ENCODE measurements at regions not wholly inside any gene's neighbourhood (a gene's known extent, or its start where the extent isn't known, plus 50 kb on each side); places are given as distances from the start of the nearest gene placed in this dataset.
"Not testable (repeated sequence)": the region's sequence is repeated elsewhere in the genome, so short reads cannot be mapped to it uniquely, and the experiment has no call there.

GRCh38 chr21:7947422-7947821, 2574.0 kb upstream of the TPTE start:
- Histone ChIP-seq H3K27me3 (ENCODE audit: insufficient read depth, low read depth, low read length) (no peaks in the 10 kb centered on the region), H3K27ac (ENCODE audit: low read length) (no peak overlapping the region), H4K20me1 (ENCODE audit: insufficient read depth) (no peaks in the 10 kb centered on the region), H3K9me2 (ENCODE audit: insufficient read depth, low read length) (no peaks in the 10 kb centered on the region), H3K9ac (ENCODE audit: low read length) (no peak overlapping the region), H3K79me2 (replicated peaks; ENCODE audit: insufficient read depth, low read length) (no peaks in the 10 kb centered on the region), H2AFZ (ENCODE audit: low read depth, low read length) (no peak overlapping the region), H3K4me3 (ENCODE audit: low read length) (no peak overlapping the region), H3K4me2 (ENCODE audit: low read length) (no peak overlapping the region), H3K9me3 (ENCODE audit: low read length) (peaks cover 63% of the 10 kb centered on the region), H3K36me3 (ENCODE audit: insufficient read depth, low read length) (no peaks in the 10 kb centered on the region), H3F3A (ENCODE audit: insufficient read depth, low read length, poor library complexity, severe bottlenecking) (no peaks in the 10 kb centered on the region)
- no peak for TF ChIP-seq POLR2AphosphoS5 (IDR thresholded peaks at IDR 0.05)
- no peak for TF ChIP-seq SMC3 (conservative IDR thresholded peaks at IDR 0.05; ENCODE audit: poor library complexity)
- no peak for TF ChIP-seq EZH2 (IDR thresholded peaks at IDR 0.05; ENCODE audit: borderline replicate concordance, insufficient read depth, low read length, poor library complexity, severe bottlenecking)
- no peak for TF ChIP-seq TAF1 (IDR thresholded peaks at IDR 0.05; ENCODE audit: low read depth)
- TF ChIP-seq RAD21 (conservative IDR thresholded peaks at IDR 0.05) = no peak
- TF ChIP-seq MXI1 (conservative IDR thresholded peaks at IDR 0.05; ENCODE audit: poor library complexity, severe bottlenecking) = no peak
- no peak for TF ChIP-seq CTCF (IDR thresholded peaks at IDR 0.05; ENCODE audit: poor library complexity, severe bottlenecking)
- TF ChIP-seq REST (IDR thresholded peaks at IDR 0.05; ENCODE audit: borderline replicate concordance) = no peak

GRCh38 chr21:7948727-7949126, 2572.7 kb upstream of the TPTE start:
- not testable (repeated sequence) for H4K20me1 ChIP-seq (ENCODE audit: insufficient read depth); H2AFZ ChIP-seq (ENCODE audit: low read depth, low read length); H3K4me3 ChIP-seq (ENCODE audit: low read length); H3K27ac ChIP-seq (ENCODE audit: low read length); H3K27me3 ChIP-seq (ENCODE audit: insufficient read depth, low read depth, low read length); H3K9ac ChIP-seq (ENCODE audit: low read length); H3K9me2 ChIP-seq (ENCODE audit: insufficient read depth, low read length); H3K79me2 ChIP-seq (replicated peaks; ENCODE audit: insufficient read depth, low read length); H3K36me3 ChIP-seq (ENCODE audit: insufficient read depth, low read length); H3K4me2 ChIP-seq (ENCODE audit: low read length); H3F3A ChIP-seq (ENCODE audit: insufficient read depth, low read length, poor library complexity, severe bottlenecking)
- peaks cover 60% of the 10 kb centered on the region for H3K9me3 ChIP-seq (ENCODE audit: low read length)

GRCh38 chr21:7949882-7950281, 2571.5 kb upstream of the TPTE start:
- not testable (repeated sequence) for H4K20me1 ChIP-seq (ENCODE audit: insufficient read depth); H3K27me3 ChIP-seq (ENCODE audit: insufficient read depth, low read depth, low read length); H3K9me2 ChIP-seq (ENCODE audit: insufficient read depth, low read length); H3K4me2 ChIP-seq (ENCODE audit: low read length); H3K4me3 ChIP-seq (ENCODE audit: low read length); H2AFZ ChIP-seq (ENCODE audit: low read depth, low read length); H3K27ac ChIP-seq (ENCODE audit: low read length); H3K9ac ChIP-seq (ENCODE audit: low read length); H3K36me3 ChIP-seq (ENCODE audit: insufficient read depth, low read length); H3K79me2 ChIP-seq (replicated peaks; ENCODE audit: insufficient read depth, low read length); H3F3A ChIP-seq (ENCODE audit: insufficient read depth, low read length, poor library complexity, severe bottlenecking)
- peaks cover 61% of the 10 kb centered on the region for H3K9me3 ChIP-seq (ENCODE audit: low read length)

Data from neural cell (in vitro differentiated cells).